ENCODE measurements at regions not wholly inside any gene's neighbourhood (a gene's known extent, or its start where the extent isn't known, plus 50 kb on each side); places are given as distances from the start of the nearest gene placed in this dataset.

- peak in 1 of 2 donors; percentile 2 for DNase-seq (ENCODE audit: low read depth in 2 of 2)
- H3K36me3 ChIP-seq (ENCODE audit: control insufficient read depth, insufficient read depth, low read length), result no peaks in the 10 kb centered on the region
- no peaks in the 10 kb centered on the region for H3K79me2 ChIP-seq (ENCODE audit: control insufficient read depth, insufficient read depth, low read length)
- no peaks in the 10 kb centered on the region for H3K27me3 ChIP-seq (ENCODE audit: control insufficient read depth, insufficient read depth, low read length)
- H3K9me3 ChIP-seq (ENCODE audit: control insufficient read depth, insufficient read depth, low read depth, low read length), result no peaks in the 10 kb centered on the region
- H3K9ac ChIP-seq (ENCODE audit: insufficient read depth, low read length), result no peak overlapping the region
- no peak overlapping the region for H3K4me3 ChIP-seq (replicated peaks in 1 of 4; ENCODE audit: control extremely low read depth in 1 of 4, insufficient read depth in 1 of 4, low read depth in 3 of 4, low read length in 4 of 4)
- H4K20me1 ChIP-seq (ENCODE audit: control insufficient read depth, extremely low read depth, insufficient read depth, low read length), result no peaks in the 10 kb centered on the region
- H3K27ac ChIP-seq (ENCODE audit: insufficient read depth, low read length), result no peak overlapping the region
- H3K4me2 ChIP-seq (ENCODE audit: extremely low read depth, insufficient read depth, low read length), result no peak overlapping the region
- no peak overlapping the region for H2AFZ ChIP-seq (ENCODE audit: low read length)
- no peaks in the 10 kb centered on the region for H3K4me1 ChIP-seq (ENCODE audit: control insufficient read depth, extremely low read depth, insufficient read depth, low read length)
- TF ChIP-seq, protein P1, sequence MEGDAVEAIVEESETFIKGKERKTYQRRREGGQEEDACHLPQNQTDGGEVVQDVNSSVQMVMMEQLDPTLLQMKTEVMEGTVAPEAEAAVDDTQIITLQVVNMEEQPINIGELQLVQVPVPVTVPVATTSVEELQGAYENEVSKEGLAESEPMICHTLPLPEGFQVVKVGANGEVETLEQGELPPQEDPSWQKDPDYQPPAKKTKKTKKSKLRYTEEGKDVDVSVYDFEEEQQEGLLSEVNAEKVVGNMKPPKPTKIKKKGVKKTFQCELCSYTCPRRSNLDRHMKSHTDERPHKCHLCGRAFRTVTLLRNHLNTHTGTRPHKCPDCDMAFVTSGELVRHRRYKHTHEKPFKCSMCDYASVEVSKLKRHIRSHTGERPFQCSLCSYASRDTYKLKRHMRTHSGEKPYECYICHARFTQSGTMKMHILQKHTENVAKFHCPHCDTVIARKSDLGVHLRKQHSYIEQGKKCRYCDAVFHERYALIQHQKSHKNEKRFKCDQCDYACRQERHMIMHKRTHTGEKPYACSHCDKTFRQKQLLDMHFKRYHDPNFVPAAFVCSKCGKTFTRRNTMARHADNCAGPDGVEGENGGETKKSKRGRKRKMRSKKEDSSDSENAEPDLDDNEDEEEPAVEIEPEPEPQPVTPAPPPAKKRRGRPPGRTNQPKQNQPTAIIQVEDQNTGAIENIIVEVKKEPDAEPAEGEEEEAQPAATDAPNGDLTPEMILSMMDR (conservative IDR thresholded peaks at IDR 0.05 in 1 of 2, IDR thresholded peaks at IDR 0.05 in 1 of 2; ENCODE audit: low read depth in 1 of 2, low read length in 2 of 2), result no peak
- no peak for TF ChIP-seq EZH2 (IDR thresholded peaks at IDR 0.05; ENCODE audit: low read length, missing control alignments)
These were observed 461.4 kb upstream of the POT1 start for GRCh38 chr7:125390981-125391380.

DNA sequence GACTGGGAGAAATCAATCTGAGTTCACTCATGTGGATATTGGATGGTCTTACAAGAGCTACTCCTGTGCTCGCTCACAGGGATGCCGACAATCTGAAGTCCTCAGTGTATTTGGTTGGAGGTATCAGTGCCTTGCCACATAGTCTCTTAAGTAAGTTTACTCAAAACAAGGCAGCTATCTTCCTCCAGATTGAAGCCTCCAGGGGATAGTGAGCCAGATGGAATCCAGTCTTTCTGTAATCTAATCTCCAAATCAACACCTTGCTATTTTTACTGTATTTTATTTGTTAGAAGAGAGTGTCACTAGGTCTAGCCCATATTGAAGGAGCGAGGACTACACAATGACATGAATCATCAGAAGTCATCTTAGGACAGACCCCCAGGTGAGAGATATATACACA, 456.6 kb upstream of the POT1 start:
- no peak for TF ChIP-seq EZH2 (IDR thresholded peaks at IDR 0.05; ENCODE audit: low read length, missing control alignments)
- TF ChIP-seq, protein P1 (conservative IDR thresholded peaks at IDR 0.05 in 1 of 2, IDR thresholded peaks at IDR 0.05 in 1 of 2; ENCODE audit: low read depth in 1 of 2, low read length in 2 of 2), result no peak
- Histone ChIP-seq H3K79me2 (ENCODE audit: control insufficient read depth, insufficient read depth, low read length) (no peaks in the 10 kb centered on the region), H3K9ac (ENCODE audit: insufficient read depth, low read length) (no peak overlapping the region), H3K4me2 (ENCODE audit: extremely low read depth, insufficient read depth, low read length) (no peak overlapping the region), H3K27me3 (ENCODE audit: control insufficient read depth, insufficient read depth, low read length) (no peaks in the 10 kb centered on the region), H3K36me3 (ENCODE audit: control insufficient read depth, insufficient read depth, low read length) (no peaks in the 10 kb centered on the region), H3K27ac (ENCODE audit: insufficient read depth, low read length) (no peak overlapping the region), H2AFZ (ENCODE audit: low read length) (no peak overlapping the region), H4K20me1 (ENCODE audit: control insufficient read depth, extremely low read depth, insufficient read depth, low read length) (no peaks in the 10 kb centered on the region), H3K9me3 (ENCODE audit: control insufficient read depth, insufficient read depth, low read depth, low read length) (no peaks in the 10 kb centered on the region), H3K4me3 (replicated peaks in 1 of 4; ENCODE audit: control extremely low read depth in 1 of 4, insufficient read depth in 1 of 4, low read depth in 3 of 4, low read length in 4 of 4) (no peak overlapping the region), H3K4me1 (ENCODE audit: control insufficient read depth, extremely low read depth, insufficient read depth, low read length) (no peaks in the 10 kb centered on the region)
- DNase-seq (ENCODE audit: low read depth in 2 of 2), result no peak

DNA sequence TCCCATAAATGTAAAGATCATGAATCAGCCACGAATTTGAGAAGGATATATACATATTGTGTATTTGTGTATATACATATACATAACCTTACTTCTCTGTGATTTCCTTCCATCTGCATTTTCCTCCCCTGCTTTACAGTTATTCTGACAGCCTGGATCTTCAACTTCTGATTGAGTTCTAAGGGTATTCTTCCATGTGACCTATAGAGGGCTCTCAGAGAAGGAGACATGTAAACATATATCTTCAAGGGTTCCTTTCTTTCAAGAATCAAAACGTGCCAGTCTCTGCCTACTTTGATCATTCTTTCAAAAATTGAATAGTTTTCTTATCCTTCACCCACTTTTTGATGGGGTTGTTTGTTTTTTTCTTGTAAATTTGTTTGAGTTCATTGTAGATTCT, 453.7 kb upstream of the POT1 start:
- Histone ChIP-seq H3K27ac (ENCODE audit: insufficient read depth, low read length) (no peak overlapping the region), H2AFZ (ENCODE audit: low read length) (no peak overlapping the region), H3K79me2 (ENCODE audit: control insufficient read depth, insufficient read depth, low read length) (no peaks in the 10 kb centered on the region), H3K9me3 (ENCODE audit: control insufficient read depth, insufficient read depth, low read depth, low read length) (no peaks in the 10 kb centered on the region), H3K4me3 (replicated peaks in 1 of 4; ENCODE audit: control extremely low read depth in 1 of 4, insufficient read depth in 1 of 4, low read depth in 3 of 4, low read length in 4 of 4) (no peak overlapping the region), H3K4me1 (ENCODE audit: control insufficient read depth, extremely low read depth, insufficient read depth, low read length) (no peaks in the 10 kb centered on the region), H3K27me3 (ENCODE audit: control insufficient read depth, insufficient read depth, low read length) (no peaks in the 10 kb centered on the region), H3K4me2 (ENCODE audit: extremely low read depth, insufficient read depth, low read length) (no peak overlapping the region), H4K20me1 (ENCODE audit: control insufficient read depth, extremely low read depth, insufficient read depth, low read length) (no peaks in the 10 kb centered on the region), H3K36me3 (ENCODE audit: control insufficient read depth, insufficient read depth, low read length) (no peaks in the 10 kb centered on the region), H3K9ac (ENCODE audit: insufficient read depth, low read length) (no peak overlapping the region)
- no peak for TF ChIP-seq EZH2 (IDR thresholded peaks at IDR 0.05; ENCODE audit: low read length, missing control alignments)
- TF ChIP-seq, protein P1 (conservative IDR thresholded peaks at IDR 0.05 in 1 of 2, IDR thresholded peaks at IDR 0.05 in 1 of 2; ENCODE audit: low read depth in 1 of 2, low read length in 2 of 2), result no peak
- no peak for DNase-seq (ENCODE audit: low read depth in 2 of 2)

Data from fibroblast of lung (primary cell).